Heart right ventricle (tissue), 16 donors: ENCODE measurements at regions not wholly inside any gene's neighbourhood (a gene's known extent, or its start where the extent isn't known, plus 50 kb on each side); places are given as distances from the start of the nearest gene placed in this dataset.
A peak's percentile ranks its signal among the peaks of the same experiment; 100 is the strongest.

Experiments used
- ATAC-seq, 8 donors: fragments of 200-7000 bp; cut with Tn5 transposase; one replicate each; pipeline ENCODE4 v1.9.1; 2020; ENCODE audit warnings: mild to moderate bottlenecking in 8 of 8, moderate library complexity in 8 of 8, moderate number of reproducible peaks in 1 of 8
- DNase-seq, 2 donors: peaks; one replicate each; pipeline ENCODE4 v3.0.0-alpha.2; 2020
- H3K27ac ChIP-seq, 10 donors: fragments of 200-600 bp; sonication (generic) in 2 of 10; one replicate each; pipeline versions ENCODE4 v1.5.0 to v1.8.0; 2020 to 2022; ENCODE audit warnings: mild to moderate bottlenecking in 3 of 10
- H3K27me3 ChIP-seq, 7 donors: fragments of 200-600 bp; one replicate each; pipeline ENCODE4 v1.8.0; 2021 to 2022; ENCODE audit warnings: mild to moderate bottlenecking in 2 of 7
- H3K36me3 ChIP-seq, 9 donors: fragments of 200-600 bp; sonication (generic) in 1 of 9; one replicate each; pipeline versions ENCODE4 v1.5.0 to v1.8.0; 2020 to 2022; ENCODE audit warnings: mild to moderate bottlenecking in 2 of 9
- H3K4me1 ChIP-seq, 9 donors: fragments of 200-600 bp; sonication (generic) in 1 of 9; one replicate each; pipeline versions ENCODE4 v1.5.0 to v1.8.0; 2020 to 2022; ENCODE audit warnings: mild to moderate bottlenecking in 4 of 9
- H3K4me3 ChIP-seq, 10 donors: fragments of 200-600 bp; sonication (generic) in 2 of 10; one replicate each; pipeline versions ENCODE4 v1.5.0 to v1.8.0; 2020 to 2022; ENCODE audit warnings: mild to moderate bottlenecking in 7 of 10, moderate library complexity in 2 of 10
- H3K9me3 ChIP-seq, 11 donors: fragments of 200-600 bp in 10 of 11; sonication (generic) in 2 of 11; one replicate each; pipeline versions ENCODE4 v1.5.0 to v1.8.0; 2013 to 2022; ENCODE audit warnings: mild to moderate bottlenecking in 2 of 11, control low read depth in 1 of 11, moderate library complexity in 1 of 11
- CTCF ChIP-seq, 9 donors: fragments of 200-600 bp; sonication (generic) in 2 of 9; IDR thresholded peaks; one replicate each; pipeline versions ENCODE4 v1.5.0 to v1.8.0; 2021 to 2022; ENCODE audit warnings: antibody characterized with exemption in 9 of 9, mild to moderate bottlenecking in 5 of 9, moderate library complexity in 1 of 9
- WGBS, 2 donors: extraction: QIAGEN DNeasy Blood & Tissue Kit; methylation state at CpG; one replicate each; pipeline ENCODE4 v1.1.7; 2013; ENCODE audit warnings: inconsistent platforms in 1 of 2; 5-methylcytosine and 5-hydroxymethylcytosine counted together
- intact Hi-C, 10 donors: fragments of 100-400 bp; cut with DNase I; formaldehyde crosslinking; loops; one replicate each; pipeline versions ENCODE4 v1.11.1 to v1.14.2; 2022
- donor health status: Arrhythmogenic right ventricular cardiomyopathy.
- donor health status: ischemic (EF 13 %, LVEDD 7.1; RV severe dilation, severe dysfunction).
- donor health status: healthy with polysubstance abuse.
- donor health status: DM: no; HTN: yes; CAD: no.
- donor health status: DM: no; HTN: no; CAD: no.
- donor health status: ischemic (EF 25% LVEDD 6.9; RV normal size, moderate dysfunction).
- donor health status: ischemic (EF 25% LVEDD 5.7; RV mildly dilated, moderate dysfunction).
- donor health status: healthy.
- donor health status: DM: yes; HTN: yes; CAD: no.
- donor health status: Ischemic cardiomyopathy.
- donor health status: ischemic (EF 35%, LVEDD 5.7; RV mildly dilated, moderate dysfunction).
- donor health status: nonischemic (EF 11% LVEDD 7.7; RV severe dilation, severe dysfunction).
- donor health status: DM: yes; HTN: yes; CAD: no.
- donor health status: PGD.
- donor health status: ischemic (EF 29% LVEDD 5.4; RV normal size, mild dysfunction).
- donor health status: nonischemic (EF 23%, LVEDD 6.1; RV moderate dilation, normal function).

DNA sequence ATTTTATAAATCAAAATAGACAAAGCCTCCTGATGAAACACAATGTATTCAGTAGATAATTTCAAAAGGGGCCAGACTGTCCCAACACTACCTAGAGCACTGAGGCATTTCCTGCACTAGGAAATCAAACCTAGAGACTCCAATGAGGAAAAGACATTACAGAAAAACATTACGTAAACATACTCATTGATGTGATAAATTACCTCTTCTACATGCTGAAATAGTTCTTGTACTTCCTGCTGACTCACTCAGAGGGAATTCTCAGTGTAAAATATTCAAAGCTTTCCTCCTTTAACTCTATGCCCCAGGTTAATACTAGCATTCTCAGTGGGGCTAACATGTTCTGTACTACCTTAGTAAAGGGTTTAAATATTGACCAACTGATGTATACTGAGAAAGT lies 178.0 kb downstream of the ESM1 start:
- TF ChIP-seq CTCF (IDR thresholded peaks at IDR 0.05): no peak
- Histone ChIP-seq H3K9me3 (peaks cover 0 to 3% (median 0%) of the 10 kb centered on the region in 11 donors), H3K4me3 (no peak overlapping the region), H3K27ac (no peak overlapping the region), H3K27me3 (no peaks in the 10 kb centered on the region), H3K36me3 (no peaks in the 10 kb centered on the region), H3K4me1 (peaks cover 0 to 12% (median 0%) of the 10 kb centered on the region in 9 donors)
- no peak for DNase-seq
- WGBS, 2 donors: 60 to 77% methylated on average over 1 of the region's 1 CpG
- peak in 1 of 8 donors; percentile 60 for ATAC-seq
- intact Hi-C loops: no loop called here

DNA sequence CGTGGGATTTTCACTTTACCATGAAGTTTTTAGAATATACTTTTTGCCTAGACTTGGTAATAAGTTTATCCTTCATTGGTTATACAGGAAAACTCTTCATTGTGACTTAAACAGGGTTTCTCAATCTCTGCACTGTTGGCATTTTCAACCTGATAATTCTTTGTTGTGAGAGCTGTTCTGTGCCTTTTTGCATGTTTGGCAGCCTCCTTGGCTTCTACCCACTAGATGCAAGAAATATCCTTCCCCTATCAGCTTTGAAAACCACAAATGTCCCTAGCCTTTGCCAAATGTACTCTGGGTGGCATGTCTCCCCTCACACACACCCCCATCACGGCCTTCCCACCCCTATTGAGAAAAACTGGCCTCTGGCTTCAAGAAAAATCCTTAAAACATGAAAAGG lies 180.9 kb downstream of the ESM1 start:
- H3K4me3 ChIP-seq: no peak overlapping the region
- H3K27me3 ChIP-seq: no peaks in the 10 kb centered on the region
- DNase-seq: no peak
- WGBS, 2 donors: 75 to 86% methylated on average over 2 of the region's 2 CpGs
- intact Hi-C loops: no loop called here
- H3K36me3 ChIP-seq: no peaks in the 10 kb centered on the region
- no peak for TF ChIP-seq CTCF (IDR thresholded peaks at IDR 0.05)
- H3K4me1 ChIP-seq: peaks cover 0 to 12% (median 0%) of the 10 kb centered on the region in 9 donors
- H3K27ac ChIP-seq: no peak overlapping the region
- H3K9me3 ChIP-seq: no peaks in the 10 kb centered on the region
- ATAC-seq: no peak

- ATAC-seq (no peak), DNase-seq (no peak)
- Histone ChIP-seq H3K27ac (peak overlapping the region in 1 of 10 donors; percentile 43), H3K36me3 (no peaks in the 10 kb centered on the region), H3K27me3 (no peaks in the 10 kb centered on the region), H3K9me3 (no peaks in the 10 kb centered on the region), H3K4me3 (no peak overlapping the region), H3K4me1 (peaks cover 0 to 12% (median 0%) of the 10 kb centered on the region in 9 donors)
- intact Hi-C loops: no loop called here
- 65 to 84% methylated on average over 3 of the region's 3 CpGs for WGBS, 2 donors
- TF ChIP-seq CTCF (IDR thresholded peaks at IDR 0.05): no peak
Observed at GRCh38 chr5:54804086-54804485, 181.3 kb downstream of the ESM1 start.

DNA sequence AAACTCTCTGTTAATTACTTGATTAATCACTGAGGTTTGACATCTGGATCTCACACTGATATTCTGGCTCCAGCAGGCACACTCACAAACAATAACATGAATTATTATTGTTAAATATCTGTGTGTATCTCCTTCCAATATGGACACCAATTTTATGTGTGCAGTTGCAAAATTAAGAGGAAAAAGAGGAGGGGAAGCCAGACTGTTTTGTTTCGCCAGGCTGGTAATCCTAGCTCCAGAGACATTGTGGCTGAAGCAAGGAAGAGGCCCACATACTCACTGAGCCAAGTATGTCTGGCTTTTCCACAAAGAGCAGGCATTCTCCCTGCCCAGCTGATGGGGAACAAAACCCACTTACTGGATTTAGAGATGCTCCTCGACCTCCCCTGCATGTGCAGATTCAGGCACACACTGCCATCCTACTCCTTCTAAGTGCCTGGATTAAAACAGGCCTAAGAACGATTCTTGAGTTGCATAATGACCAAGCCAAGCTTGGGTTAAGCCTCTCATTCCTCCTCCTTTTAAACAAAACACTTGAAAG lies 181.9 kb downstream of the ESM1 start:
- peak in 1 of 8 donors; percentile 16 for ATAC-seq
- Histone ChIP-seq H3K9me3 (no peaks in the 10 kb centered on the region), H3K4me3 (no peak overlapping the region), H3K4me1 (peaks cover 0 to 12% (median 0%) of the 10 kb centered on the region in 9 donors), H3K27me3 (no peaks in the 10 kb centered on the region), H3K27ac (peak overlapping the region in 1 of 10 donors; percentile 43), H3K36me3 (no peaks in the 10 kb centered on the region)
- 72 to 78% methylated on average over 3 of the region's 3 CpGs for WGBS, 2 donors
- no peak for TF ChIP-seq CTCF (IDR thresholded peaks at IDR 0.05)
- no peak for DNase-seq
- intact Hi-C loops: no loop called here
